Endothelial cell of umbilical vein (primary cell): ENCODE measurements at regions not wholly inside any gene's neighbourhood (a gene's known extent, or its start where the extent isn't known, plus 50 kb on each side); places are given as distances from the start of the nearest gene placed in this dataset.

Source experiments
- BruUV-seq: library from RNA; stranded (reverse); fragments of 400-500 nt; replicated peaks from 2 replicates; lab custom pipeline; 2021; lab: Mats Ljungman, UMichigan
- CTCF ChIA-PET: fragments of 300-600, 350-600 bp; sonication (Branson Sonifier 250); formaldehyde crosslinking; loops from one replicate; lab custom pipeline; 2021; ENCODE audit warnings: antibody characterized with exemption, inconsistent platforms; lab: Charles Lee
- POLR2A ChIA-PET: fragments of 300-600, 350-600 bp; sonication (Branson Sonifier 250); formaldehyde crosslinking; loops from one replicate; lab custom pipeline; 2021; ENCODE audit warnings: antibody characterized with exemption, inconsistent platforms; lab: Charles Lee
- DNase-seq: peaks from one replicate; pipeline ENCODE4 v3.0.0-alpha.2; 2011; ENCODE audit warnings: low read depth, low spot score
- FAIRE-seq: peaks from 2 replicates; lab custom pipeline; 2011; peaks lifted over from hg19 to GRCh38; lab: Jason Lieb, UNC
- H2AFZ ChIP-seq: 2 replicates; pipeline ENCODE4 v1.6.0; 2012; ENCODE audit warnings: low read depth, low read length, control low read depth, inconsistent platforms
- H3K27ac ChIP-seq: 2 replicates; pipeline ENCODE4 v1.5.1; 2011; ENCODE audit warnings: low read depth, mild to moderate bottlenecking, control low read depth, low read length, moderate library complexity; ENCODE audit not compliant: insufficient read depth
- H3K27me3 ChIP-seq, 2 experiments: 2 replicates each; pipeline versions ENCODE4 v1.6.0 to v1.6.1; 2011; ENCODE audit warnings: low read length in 2 of 2, mixed read lengths in 1 of 2; ENCODE audit not compliant: control insufficient read depth in 2 of 2, insufficient read depth in 2 of 2
- H3K36me3 ChIP-seq, 2 experiments: 2 replicates in 1 of 2; 3 replicates in 1 of 2; pipeline ENCODE4 v1.5.1; 2011; ENCODE audit warnings: low read length in 2 of 2, mild to moderate bottlenecking in 1 of 2, moderate library complexity in 1 of 2; ENCODE audit not compliant: control insufficient read depth in 2 of 2, insufficient read depth in 2 of 2; ENCODE audit errors: extremely low read depth in 1 of 2
- H3K4me1 ChIP-seq: 3 replicates; pipeline ENCODE4 v1.5.1; 2011; ENCODE audit warnings: mild to moderate bottlenecking, low read length; ENCODE audit not compliant: control insufficient read depth, insufficient read depth; ENCODE audit errors: extremely low read depth
- H3K4me2 ChIP-seq: 2 replicates; pipeline ENCODE4 v1.6.1; 2011; ENCODE audit warnings: low read length, control low read depth, mixed read lengths; ENCODE audit not compliant: insufficient read depth
- H3K4me3 ChIP-seq, 3 experiments: fragments of 200-600 bp in 1 of 3; sonication (generic), shearing (Covaris generic) in 1 of 3; replicated peaks in 1 of 3; 2 replicates each; pipeline ENCODE4 v1.5.1; 2011 to 2016; ENCODE audit warnings: control low read depth in 3 of 3, low read length in 3 of 3, mild to moderate bottlenecking in 2 of 3, inconsistent platforms in 1 of 3, low read depth in 1 of 3, moderate library complexity in 1 of 3; ENCODE audit not compliant: insufficient read depth in 1 of 3
- H3K79me2 ChIP-seq: 2 replicates; pipeline ENCODE4 v1.6.0; 2012; ENCODE audit warnings: low read length, inconsistent platforms; ENCODE audit not compliant: control insufficient read depth, insufficient read depth
- H3K9ac ChIP-seq: replicated peaks from 2 replicates; pipeline ENCODE3; 2011; ENCODE audit warnings: low read length, control low read depth; ENCODE audit not compliant: insufficient read depth; ENCODE audit errors: extremely low read depth
- H3K9me1 ChIP-seq: replicated peaks from 3 replicates; pipeline ENCODE4 v1.6.0; 2011; ENCODE audit warnings: mild to moderate bottlenecking, low read length; ENCODE audit not compliant: control insufficient read depth, insufficient read depth; ENCODE audit errors: extremely low read depth
- H3K9me3 ChIP-seq: replicated peaks from 2 replicates; pipeline ENCODE4 v1.5.1; 2012; ENCODE audit warnings: low read length, inconsistent platforms; ENCODE audit not compliant: control insufficient read depth, insufficient read depth
- H4K20me1 ChIP-seq: replicated peaks from 2 replicates; pipeline ENCODE3; 2011; ENCODE audit warnings: mild to moderate bottlenecking, low read length; ENCODE audit not compliant: control insufficient read depth, insufficient read depth; ENCODE audit errors: extremely low read depth
- CTCF ChIP-seq, 2 donors: IDR thresholded peaks; 1 replicate in 1 of 2; 2 replicates in 1 of 2; pipeline ENCODE4 v1.5.1; 2011; ENCODE audit warnings: low read length in 2 of 2, mild to moderate bottlenecking in 2 of 2, moderate library complexity in 2 of 2, control low read depth in 1 of 2, inconsistent platforms in 1 of 2, low read depth in 1 of 2; ENCODE audit not compliant: insufficient read depth in 1 of 2; ENCODE audit errors: extremely low read depth in 1 of 2
- EZH2 ChIP-seq: IDR thresholded peaks from 2 replicates; pipeline ENCODE4 v1.6.1; 2012; ENCODE audit warnings: borderline replicate concordance, low read depth, mild to moderate bottlenecking, moderate library complexity, low read length, inconsistent platforms; ENCODE audit not compliant: severe bottlenecking
- FOS ChIP-seq: IDR thresholded peaks from 2 replicates; pipeline ENCODE4 v1.6.1; 2011; ENCODE audit warnings: mild to moderate bottlenecking, low read length, moderate library complexity, borderline replicate concordance; ENCODE audit not compliant: insufficient read depth
- GATA2 ChIP-seq: IDR thresholded peaks from 2 replicates; pipeline ENCODE4 v1.7.0; 2011; ENCODE audit warnings: low read depth, mild to moderate bottlenecking, moderate library complexity, mixed read lengths, low read length; ENCODE audit not compliant: insufficient read length, insufficient read depth
- JUN ChIP-seq: IDR thresholded peaks from 2 replicates; pipeline ENCODE4 v1.6.1; 2011; ENCODE audit warnings: borderline replicate concordance, low read depth; ENCODE audit not compliant: insufficient read length, insufficient read depth
- MAX ChIP-seq: IDR thresholded peaks from 2 replicates; pipeline ENCODE4 v1.6.1; 2011; ENCODE audit not compliant: insufficient read depth, insufficient read length
- MYC ChIP-seq: IDR thresholded peaks from one replicate; pipeline ENCODE4 v1.6.1; 2011; ENCODE audit warnings: mild to moderate bottlenecking, low read depth, low read length
- POLR2A ChIP-seq: IDR thresholded peaks from 2 replicates; pipeline ENCODE4 v1.6.1; 2012; ENCODE audit warnings: low read depth, mild to moderate bottlenecking, control low read depth, low read length
- POLR2AphosphoS5 ChIP-seq: IDR thresholded peaks from 2 replicates; pipeline ENCODE4 v1.6.1; 2012; ENCODE audit warnings: low read depth, mild to moderate bottlenecking, control low read depth, low read length, moderate library complexity; ENCODE audit not compliant: insufficient read depth
- dilution Hi-C: fragments of 300-500 bp; cut with MboI; formaldehyde crosslinking; loops from one replicate; pipeline ENCODE4 v1.15.0; 2019; ENCODE audit warnings: low sequenced_read_pairs; ENCODE audit not compliant: extremely low pct_ligation_motif_present
- intact Hi-C: fragments of 100-400 bp; cut with micrococcal nuclease; formaldehyde crosslinking; loops from one replicate; pipeline ENCODE4 v1.10.0; 2022

GRCh38 chr6:97535800-97536199 lies 252.8 kb upstream of the MMS22L start:
- Histone ChIP-seq H3K27me3 (no peaks in the 10 kb centered on the region), H3K9ac (no peak overlapping the region), H3K36me3 (no peaks in the 10 kb centered on the region), H3K4me2 (no peak overlapping the region), H2AFZ (no peak overlapping the region), H4K20me1 (no peaks in the 10 kb centered on the region), H3K79me2 (no peaks in the 10 kb centered on the region), H3K4me3 (no peak overlapping the region), H3K9me1 (no peaks in the 10 kb centered on the region), H3K27ac (no peak overlapping the region), H3K9me3 (peaks cover 2% of the 10 kb centered on the region), H3K4me1 (no peaks in the 10 kb centered on the region)
- ChIA-PET CTCF (no interaction called here), POLR2A (no interaction called here)
- no peak for TF ChIP-seq MAX
- no peak for TF ChIP-seq POLR2A
- TF ChIP-seq POLR2AphosphoS5 = no peak
- TF ChIP-seq MYC = no peak
- TF ChIP-seq FOS = no peak
- TF ChIP-seq JUN = no peak
- no peak for TF ChIP-seq EZH2
- intact Hi-C loops (no loop called here), dilution Hi-C loops (no loop called here)
- no TSS peak for BruUV-seq
- FAIRE-seq = no peak
- DNase-seq = no peak

- Histone ChIP-seq H3K9ac (no peak overlapping the region), H3K36me3 (no peaks in the 10 kb centered on the region), H4K20me1 (no peaks in the 10 kb centered on the region), H3K27me3 (no peaks in the 10 kb centered on the region), H3K79me2 (no peaks in the 10 kb centered on the region), H3K9me1 (no peaks in the 10 kb centered on the region), H3K4me3 (no peak overlapping the region), H3K4me2 (no peak overlapping the region), H3K4me1 (no peaks in the 10 kb centered on the region), H2AFZ (no peak overlapping the region), H3K9me3 (peaks cover 3% of the 10 kb centered on the region), H3K27ac (no peak overlapping the region)
- TF ChIP-seq MAX (no peak), GATA2 (no peak), POLR2AphosphoS5 (no peak), EZH2 (no peak), MYC (no peak), CTCF (IDR thresholded peaks at IDR 0.05; ENCODE audit: extremely low read depth in 1 of 2, insufficient read depth in 1 of 2, low read depth in 1 of 2, low read length in 2 of 2) (no peak), JUN (no peak), POLR2A (no peak), FOS (no peak)
- intact Hi-C loops = no loop called here
- ChIA-PET POLR2A (no interaction called here), CTCF (no interaction called here)
- DNase-seq (no peak), FAIRE-seq (no peak)
- BruUV-seq = no TSS peak
- dilution Hi-C loops = no loop called here
Measured at GRCh38 chr6:97548354-97548753, 265.3 kb upstream of the MMS22L start.
